ENCODE measurements at regions not wholly inside any gene's neighbourhood (a gene's known extent, or its start where the extent isn't known, plus 50 kb on each side); places are given as distances from the start of the nearest gene placed in this dataset.

- H3K9me3 ChIP-seq (ENCODE audit: low read depth, low read length) = no peaks in the 10 kb centered on the region
Observed at GRCh38 chrX:79082899-79083298, 61.6 kb upstream of the GPR174 start.

GRCh38 chrX:79084923-79085322, 59.6 kb upstream of the GPR174 start:
- H3K79me2 ChIP-seq (ENCODE audit: insufficient read depth, low read length) = no peaks in the 10 kb centered on the region
- DNase-seq (ENCODE audit: insufficient read length, low spot score, missing footprints) = no peak
- no peak for TF ChIP-seq CTCF (IDR thresholded peaks at IDR 0.05; ENCODE audit: extremely low read depth, low read depth, low read length)
- H3K27me3 ChIP-seq (ENCODE audit: insufficient read depth, low read length) = no peaks in the 10 kb centered on the region
- no peak overlapping the region for H3K4me2 ChIP-seq (ENCODE audit: insufficient read depth, low read length)
- H3K4me3 ChIP-seq (ENCODE audit: insufficient read depth, low read length) = no peak overlapping the region
- H3K36me3 ChIP-seq (ENCODE audit: insufficient read depth, low read length) = no peaks in the 10 kb centered on the region
- no peak overlapping the region for H2AFZ ChIP-seq (ENCODE audit: low read length)
- H3K4me1 ChIP-seq (ENCODE audit: insufficient read depth, low read length) = no peaks in the 10 kb centered on the region
- H4K20me1 ChIP-seq (ENCODE audit: insufficient read depth, low read length) = no peaks in the 10 kb centered on the region
- H3K9me3 ChIP-seq (ENCODE audit: low read depth, low read length) = no peaks in the 10 kb centered on the region
- H3K27ac ChIP-seq (ENCODE audit: low read depth, low read length) = no peak overlapping the region

More at GRCh38 chrX:79082899-79083298, 61.6 kb upstream of the GPR174 start:
- Histone ChIP-seq H3K4me3 (ENCODE audit: insufficient read depth, low read length) (no peak overlapping the region), H3K4me2 (ENCODE audit: insufficient read depth, low read length) (no peak overlapping the region), H3K79me2 (ENCODE audit: insufficient read depth, low read length) (no peaks in the 10 kb centered on the region), H4K20me1 (ENCODE audit: insufficient read depth, low read length) (no peaks in the 10 kb centered on the region), H3K36me3 (ENCODE audit: insufficient read depth, low read length) (no peaks in the 10 kb centered on the region), H3K27me3 (ENCODE audit: insufficient read depth, low read length) (no peaks in the 10 kb centered on the region), H3K27ac (ENCODE audit: low read depth, low read length) (no peak overlapping the region), H2AFZ (ENCODE audit: low read length) (no peak overlapping the region), H3K4me1 (ENCODE audit: insufficient read depth, low read length) (no peaks in the 10 kb centered on the region)
- DNase-seq (ENCODE audit: insufficient read length, low spot score, missing footprints) = no peak
- TF ChIP-seq CTCF (IDR thresholded peaks at IDR 0.05; ENCODE audit: extremely low read depth, low read depth, low read length) = no peak

- H3K27me3 ChIP-seq (ENCODE audit: insufficient read depth, low read length) = no peaks in the 10 kb centered on the region
- H3K4me3 ChIP-seq (ENCODE audit: insufficient read depth, low read length) = no peak overlapping the region
- no peak overlapping the region for H3K27ac ChIP-seq (ENCODE audit: low read depth, low read length)
- no peak overlapping the region for H3K4me2 ChIP-seq (ENCODE audit: insufficient read depth, low read length)
- no peaks in the 10 kb centered on the region for H3K79me2 ChIP-seq (ENCODE audit: insufficient read depth, low read length)
- no peaks in the 10 kb centered on the region for H4K20me1 ChIP-seq (ENCODE audit: insufficient read depth, low read length)
- H2AFZ ChIP-seq (ENCODE audit: low read length) = no peak overlapping the region
- H3K4me1 ChIP-seq (ENCODE audit: insufficient read depth, low read length) = no peaks in the 10 kb centered on the region
- no peaks in the 10 kb centered on the region for H3K36me3 ChIP-seq (ENCODE audit: insufficient read depth, low read length)
- DNase-seq (ENCODE audit: insufficient read length, low spot score, missing footprints) = no peak
- TF ChIP-seq CTCF (IDR thresholded peaks at IDR 0.05; ENCODE audit: extremely low read depth, low read depth, low read length) = no peak
- no peaks in the 10 kb centered on the region for H3K9me3 ChIP-seq (ENCODE audit: low read depth, low read length)
Observed at GRCh38 chrX:79089896-79090584, 54.4 kb upstream of the GPR174 start.

- Histone ChIP-seq H3K9me3 (ENCODE audit: low read depth, low read length) (no peaks in the 10 kb centered on the region), H3K27me3 (ENCODE audit: insufficient read depth, low read length) (no peaks in the 10 kb centered on the region), H4K20me1 (ENCODE audit: insufficient read depth, low read length) (no peaks in the 10 kb centered on the region), H3K27ac (ENCODE audit: low read depth, low read length) (no peak overlapping the region), H3K4me1 (ENCODE audit: insufficient read depth, low read length) (no peaks in the 10 kb centered on the region), H3K4me3 (ENCODE audit: insufficient read depth, low read length) (no peak overlapping the region), H3K79me2 (ENCODE audit: insufficient read depth, low read length) (no peaks in the 10 kb centered on the region), H2AFZ (ENCODE audit: low read length) (no peak overlapping the region), H3K4me2 (ENCODE audit: insufficient read depth, low read length) (no peak overlapping the region), H3K36me3 (ENCODE audit: insufficient read depth, low read length) (no peaks in the 10 kb centered on the region)
- TF ChIP-seq CTCF (IDR thresholded peaks at IDR 0.05; ENCODE audit: extremely low read depth, low read depth, low read length) = no peak
- no peak for DNase-seq (ENCODE audit: insufficient read length, low spot score, missing footprints)
Observed at GRCh38 chrX:79094075-79094832, 50.2 kb upstream of the GPR174 start.

Data from osteoblast (primary cell).